Osteoblast (primary cell): ENCODE measurements at regions not wholly inside any gene's neighbourhood (a gene's known extent, or its start where the extent isn't known, plus 50 kb on each side); places are given as distances from the start of the nearest gene placed in this dataset.

Experiments
- DNase-seq: peaks from one replicate; pipeline ENCODE4 v3.0.0; 2011; ENCODE audit warnings: low spot score, mixed read lengths; ENCODE audit not compliant: insufficient read length; ENCODE audit errors: missing footprints
- H2AFZ ChIP-seq: 2 replicates; pipeline ENCODE4 v1.6.0; 2011; ENCODE audit warnings: mild to moderate bottlenecking, low read length
- H3K27ac ChIP-seq: 2 replicates; pipeline ENCODE4 v1.5.1; 2011; ENCODE audit warnings: mild to moderate bottlenecking, low read depth, low read length, moderate library complexity
- H3K27me3 ChIP-seq: 2 replicates; pipeline ENCODE4 v1.6.0; 2012; ENCODE audit warnings: mild to moderate bottlenecking, control low read depth, inconsistent platforms, low read length, moderate library complexity; ENCODE audit not compliant: insufficient read depth
- H3K36me3 ChIP-seq: 2 replicates; pipeline ENCODE4 v1.5.1; 2011; ENCODE audit warnings: mild to moderate bottlenecking, low read length, control low read depth, moderate library complexity; ENCODE audit not compliant: insufficient read depth
- H3K4me1 ChIP-seq: 2 replicates; pipeline ENCODE4 v1.5.1; 2011; ENCODE audit warnings: mild to moderate bottlenecking, low read length, control low read depth, moderate library complexity; ENCODE audit not compliant: insufficient read depth
- H3K4me2 ChIP-seq: 2 replicates; pipeline ENCODE4 v1.6.0; 2011; ENCODE audit warnings: mild to moderate bottlenecking, low read length; ENCODE audit not compliant: insufficient read depth
- H3K4me3 ChIP-seq: fragments of 200-600 bp; sonication (generic); 3 replicates; pipeline ENCODE4 v1.5.1; 2012; ENCODE audit warnings: mild to moderate bottlenecking, low read length, inconsistent platforms; ENCODE audit not compliant: insufficient read depth
- H3K79me2 ChIP-seq: 2 replicates; pipeline ENCODE4 v1.6.0; 2012; ENCODE audit warnings: mild to moderate bottlenecking, low read length, control low read depth, inconsistent platforms; ENCODE audit not compliant: insufficient read depth
- H3K9me3 ChIP-seq: 2 replicates; pipeline ENCODE4 v1.5.1; 2011; ENCODE audit warnings: low read depth, low read length, control low read depth
- H4K20me1 ChIP-seq: 2 replicates; pipeline ENCODE4 v1.6.0; 2012; ENCODE audit warnings: mild to moderate bottlenecking, low read length, control low read depth; ENCODE audit not compliant: insufficient read depth
- CTCF ChIP-seq: IDR thresholded peaks from 2 replicates; pipeline ENCODE4 v1.5.1; 2011; ENCODE audit warnings: mild to moderate bottlenecking, low read depth, low read length, moderate library complexity; ENCODE audit errors: extremely low read depth

GRCh38 chr9:75798505-75798904 is 92.0 kb upstream of the PCSK5 start:
- Histone ChIP-seq H3K9me3 (no peaks in the 10 kb centered on the region), H3K79me2 (no peaks in the 10 kb centered on the region), H3K4me2 (no peak overlapping the region), H4K20me1 (no peaks in the 10 kb centered on the region), H3K27me3 (no peaks in the 10 kb centered on the region), H3K4me1 (peaks cover 6% of the 10 kb centered on the region), H2AFZ (no peak overlapping the region), H3K4me3 (no peak overlapping the region), H3K27ac (no peak overlapping the region), H3K36me3 (no peaks in the 10 kb centered on the region)
- TF ChIP-seq CTCF: no peak
- DNase-seq: no peak

GRCh38 chr9:75803130-75803529 is 87.3 kb upstream of the PCSK5 start:
- Histone ChIP-seq H4K20me1 (no peaks in the 10 kb centered on the region), H3K4me3 (no peak overlapping the region), H3K79me2 (no peaks in the 10 kb centered on the region), H3K4me2 (no peak overlapping the region), H3K4me1 (peaks cover 6% of the 10 kb centered on the region), H3K27ac (no peak overlapping the region), H3K9me3 (no peaks in the 10 kb centered on the region), H2AFZ (no peak overlapping the region), H3K27me3 (no peaks in the 10 kb centered on the region), H3K36me3 (no peaks in the 10 kb centered on the region)
- no peak for DNase-seq
- TF ChIP-seq CTCF: no peak

DNA sequence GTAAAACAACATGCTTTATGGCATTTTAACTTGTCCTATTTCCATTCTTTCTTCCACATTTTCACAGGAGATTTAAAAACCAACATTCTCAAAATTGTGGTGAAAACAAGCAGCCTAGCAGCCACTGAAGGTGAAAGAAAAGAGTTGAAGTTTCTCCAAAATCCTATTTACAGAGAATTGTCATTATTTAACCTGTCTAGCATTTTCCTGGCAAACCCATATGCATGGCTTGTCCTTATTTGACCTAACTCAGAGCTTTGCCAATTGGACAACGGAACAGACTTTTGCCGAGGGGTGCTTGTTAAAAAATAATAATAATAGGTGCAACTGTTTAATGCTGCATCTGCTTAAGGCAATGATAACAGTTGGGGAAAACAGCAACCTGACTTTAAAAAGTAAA is 80.4 kb upstream of the PCSK5 start:
- TF ChIP-seq CTCF: no peak
- no peak overlapping the region for H3K4me3 ChIP-seq
- H3K4me1 ChIP-seq: no peaks in the 10 kb centered on the region
- no peak overlapping the region for H3K4me2 ChIP-seq
- no peaks in the 10 kb centered on the region for H3K79me2 ChIP-seq
- no peak overlapping the region for H2AFZ ChIP-seq
- no peaks in the 10 kb centered on the region for H4K20me1 ChIP-seq
- DNase-seq: no peak
- H3K9me3 ChIP-seq: no peaks in the 10 kb centered on the region
- H3K27me3 ChIP-seq: no peaks in the 10 kb centered on the region
- H3K27ac ChIP-seq: no peak overlapping the region
- H3K36me3 ChIP-seq: no peaks in the 10 kb centered on the region

DNA sequence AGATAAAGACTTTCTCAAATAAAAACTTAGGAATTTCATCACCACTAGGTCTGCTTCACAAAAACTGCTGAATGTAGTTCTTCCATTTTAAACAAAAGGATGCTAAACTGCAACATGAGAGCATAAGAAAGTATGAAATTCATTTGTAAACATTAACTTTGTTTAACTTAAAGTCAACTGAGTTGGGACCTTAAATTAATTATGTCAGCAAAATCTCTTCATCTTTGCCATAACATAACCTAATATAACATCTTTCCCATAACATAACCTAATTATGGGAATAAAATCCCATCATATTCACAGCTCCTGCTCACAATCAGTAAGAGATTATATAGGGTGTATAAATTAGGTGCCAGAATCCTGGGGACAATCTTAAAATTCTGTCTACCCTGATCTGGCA is 78.8 kb upstream of the PCSK5 start:
- H4K20me1 ChIP-seq: no peaks in the 10 kb centered on the region
- no peak for TF ChIP-seq CTCF
- no peaks in the 10 kb centered on the region for H3K9me3 ChIP-seq
- H3K4me1 ChIP-seq: no peaks in the 10 kb centered on the region
- H3K27me3 ChIP-seq: no peaks in the 10 kb centered on the region
- H3K4me2 ChIP-seq: no peak overlapping the region
- H3K27ac ChIP-seq: no peak overlapping the region
- H3K36me3 ChIP-seq: no peaks in the 10 kb centered on the region
- no peaks in the 10 kb centered on the region for H3K79me2 ChIP-seq
- no peak overlapping the region for H3K4me3 ChIP-seq
- no peak for DNase-seq
- no peak overlapping the region for H2AFZ ChIP-seq
